ENCODE measurements at regions not wholly inside any gene's neighbourhood (a gene's known extent, or its start where the extent isn't known, plus 50 kb on each side); places are given as distances from the start of the nearest gene placed in this dataset.

DNA sequence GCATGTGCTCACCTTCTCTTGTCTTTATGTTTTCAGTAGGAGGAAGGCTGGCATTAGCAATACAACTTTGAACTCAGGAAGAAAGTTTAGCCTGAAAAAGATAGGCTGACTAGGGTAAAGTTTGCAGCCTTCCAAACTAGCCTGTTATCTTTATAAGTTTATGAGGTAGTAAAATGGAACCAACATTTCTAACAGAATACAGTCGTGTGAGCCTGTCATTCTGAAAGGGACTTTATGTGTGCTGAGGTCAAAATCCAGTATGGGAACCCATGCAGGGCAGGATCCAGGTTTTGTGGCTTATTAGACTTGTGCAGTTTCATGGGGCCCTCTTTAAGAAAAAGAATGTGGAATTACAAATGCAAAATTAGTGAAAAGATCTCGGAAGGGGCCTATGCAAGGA lies 201.0 kb upstream of the PRPS1L1 start:
- ChIA-PET CTCF (no interaction called here), POLR2A (no interaction called here)
- DNase-seq (ENCODE audit: low read depth, low spot score): no peak
- no peak for TF ChIP-seq CTCF (IDR thresholded peaks at IDR 0.05; ENCODE audit: insufficient read depth, low read length, missing control alignments)
- H3K4me3 ChIP-seq (ENCODE audit: low read depth, low read length): no peak overlapping the region

- ChIA-PET POLR2A (no interaction called here), CTCF (no interaction called here)
- DNase-seq (ENCODE audit: low read depth, low spot score): no peak
- no peak for TF ChIP-seq CTCF (IDR thresholded peaks at IDR 0.05; ENCODE audit: insufficient read depth, low read length, missing control alignments)
- H3K4me3 ChIP-seq (ENCODE audit: low read depth, low read length): no peak overlapping the region
Observed at GRCh38 chr7:18230271-18230670, 202.6 kb upstream of the PRPS1L1 start.

DNA sequence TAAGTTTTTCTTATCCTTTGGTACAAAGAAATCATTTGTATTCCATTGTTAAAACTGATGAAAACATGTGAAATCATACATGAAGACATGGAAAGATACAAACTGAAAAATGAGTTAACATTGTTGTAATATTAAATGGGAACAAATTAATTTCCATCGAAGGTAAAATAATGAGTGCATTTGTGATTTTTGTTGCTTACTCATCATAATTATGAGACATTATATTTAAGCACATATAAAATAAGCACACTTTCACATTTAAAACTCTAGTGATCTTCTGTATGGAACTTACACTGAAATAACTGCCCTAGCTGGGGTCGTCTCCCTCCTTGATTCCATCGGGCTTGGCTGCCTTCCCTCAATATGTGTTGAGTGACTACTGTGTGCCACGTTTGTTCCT lies 204.2 kb upstream of the PRPS1L1 start:
- DNase-seq (ENCODE audit: low read depth, low spot score): no peak
- ChIA-PET POLR2A (no interaction called here), CTCF (no interaction called here)
- H3K4me3 ChIP-seq (ENCODE audit: low read depth, low read length): no peak overlapping the region
- no peak for TF ChIP-seq CTCF (IDR thresholded peaks at IDR 0.05; ENCODE audit: insufficient read depth, low read length, missing control alignments)

DNA sequence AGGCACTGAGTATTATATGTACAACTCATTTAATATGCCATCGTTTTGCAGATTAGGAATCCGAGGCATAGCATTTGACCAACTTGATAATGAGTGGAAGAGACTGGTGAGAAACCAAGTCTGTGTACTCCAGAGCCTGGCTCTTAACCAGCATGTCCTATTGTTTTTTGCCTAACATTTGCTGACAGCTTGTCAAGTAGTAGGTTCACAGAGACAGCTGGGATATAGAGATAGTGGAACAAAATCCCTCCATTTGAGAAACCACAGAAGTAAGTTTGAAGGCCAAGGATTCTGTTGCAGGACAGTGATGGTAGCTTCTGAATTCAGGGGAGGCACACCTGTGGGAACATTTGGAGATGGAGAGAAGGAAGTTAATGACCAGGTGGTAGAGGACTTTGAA lies 206.9 kb upstream of the PRPS1L1 start:
- TF ChIP-seq CTCF (IDR thresholded peaks at IDR 0.05; ENCODE audit: insufficient read depth, low read length, missing control alignments): no peak
- no peak overlapping the region for H3K4me3 ChIP-seq (ENCODE audit: low read depth, low read length)
- CTCF ChIA-PET: no interaction called here
- POLR2A ChIA-PET: no interaction called here
- no peak for DNase-seq (ENCODE audit: low read depth, low spot score)

DNA sequence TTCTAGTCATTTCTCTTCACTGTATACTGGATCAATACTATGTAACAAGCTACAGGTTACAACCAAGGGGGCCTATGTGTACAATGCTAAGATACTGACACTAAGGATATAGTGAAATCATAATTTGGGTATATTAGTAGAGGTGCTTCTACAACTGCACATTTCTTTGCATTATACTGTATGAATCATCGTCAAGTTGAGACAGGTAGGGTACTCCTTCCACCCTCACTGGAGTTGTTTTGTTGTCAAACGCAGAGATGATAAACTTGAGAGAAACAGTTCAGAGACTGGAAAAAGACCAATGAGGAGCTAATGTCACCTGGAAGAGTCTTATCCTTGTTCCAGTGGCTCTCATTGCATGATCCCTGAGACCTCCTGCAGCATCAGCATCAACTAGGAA lies 208.2 kb upstream of the PRPS1L1 start:
- POLR2A ChIA-PET: no interaction called here
- no peak overlapping the region for H3K4me3 ChIP-seq (ENCODE audit: low read depth, low read length)
- no peak for DNase-seq (ENCODE audit: low read depth, low spot score)
- CTCF ChIA-PET: no interaction called here
- TF ChIP-seq CTCF (IDR thresholded peaks at IDR 0.05; ENCODE audit: insufficient read depth, low read length, missing control alignments): no peak

GRCh38 chr7:18239212-18239611 lies 211.6 kb upstream of the PRPS1L1 start:
- DNase-seq (ENCODE audit: low read depth, low spot score): no peak
- no peak overlapping the region for H3K4me3 ChIP-seq (ENCODE audit: low read depth, low read length)
- ChIA-PET CTCF (no interaction called here), POLR2A (no interaction called here)
- no peak for TF ChIP-seq CTCF (IDR thresholded peaks at IDR 0.05; ENCODE audit: insufficient read depth, low read length, missing control alignments)

Data from AG04449 (cell line).